HepG2 (cell line): ENCODE measurements at regions not wholly inside any gene's neighbourhood (a gene's known extent, or its start where the extent isn't known, plus 50 kb on each side); places are given as distances from the start of the nearest gene placed in this dataset.

Experiments
- ATAC-seq: fragments of 200-7000 bp; cut with Tn5 transposase; 3 replicates; pipeline ENCODE4 v1.9.1; 2020; ENCODE audit warnings: mild to moderate bottlenecking, moderate library complexity
- BruUV-seq: library from RNA; stranded (reverse); fragments of 400-500 nt; replicated peaks from 2 replicates; lab custom pipeline; 2021; lab: Mats Ljungman, UMichigan
- CTCF ChIA-PET: fragments of 300-600 bp; formaldehyde crosslinking; extraction: SDS; loops from one replicate; lab custom pipeline; 2021; ENCODE audit warnings: low total read pairs, inconsistent platforms, low intra/inter-chr PET ratio; lab: Yijun Ruan, JAX
- POLR2A ChIA-PET: fragments of 350-600 bp; sonication (Branson Sonifier 250); formaldehyde crosslinking; loops from one replicate; lab custom pipeline; 2020; ENCODE audit warnings: antibody characterized with exemption, inconsistent platforms; lab: Yijun Ruan, JAX
- DNase-seq: peaks from one replicate; pipeline ENCODE4 v3.0.0-alpha.2; 2015; ENCODE audit warnings: low spot score
- FAIRE-seq: peaks from 3 replicates; lab custom pipeline; 2011; peaks lifted over from hg19 to GRCh38; lab: Jason Lieb, UNC
- H2AFZ ChIP-seq: one replicate; pipeline ENCODE4 v1.6.1; 2011; ENCODE audit warnings: low read length, inconsistent platforms
- H3K27ac ChIP-seq: fragments of 300-600 bp; 3 replicates; pipeline ENCODE4 v1.8.0; 2011; ENCODE audit warnings: mixed run types, mild to moderate bottlenecking, mixed read lengths, low read length, inconsistent platforms; ENCODE audit not compliant: insufficient read depth; ENCODE audit errors: extremely low read length
- H3K27me3 ChIP-seq, 2 experiments: fragments of 200-600 bp in 1 of 2; 2 replicates in 1 of 2; 3 replicates in 1 of 2; pipeline versions ENCODE4 v1.6.0 to v1.8.0; 2011; ENCODE audit warnings: low read length in 2 of 2, mild to moderate bottlenecking in 2 of 2, moderate library complexity in 2 of 2, inconsistent platforms in 1 of 2; ENCODE audit not compliant: insufficient read depth in 2 of 2, control insufficient read depth in 1 of 2
- H3K36me3 ChIP-seq, 2 experiments: fragments of 200-600 bp in 1 of 2; replicated peaks in 1 of 2; 2 replicates in 1 of 2; 3 replicates in 1 of 2; pipeline versions ENCODE4 v1.5.1 to v1.8.0; 2011; ENCODE audit warnings: low read length in 2 of 2, inconsistent platforms in 1 of 2; ENCODE audit not compliant: insufficient read depth in 2 of 2, control insufficient read depth in 1 of 2
- H3K4me1 ChIP-seq: 2 replicates; pipeline ENCODE4 v1.5.1; 2012; ENCODE audit warnings: low read length, inconsistent platforms; ENCODE audit not compliant: insufficient read depth
- H3K4me2 ChIP-seq: 2 replicates; pipeline ENCODE4 v1.6.0; 2011; ENCODE audit warnings: low read depth, low read length, inconsistent platforms
- H3K4me3 ChIP-seq, 3 experiments: fragments of 200-600 bp in 1 of 3; sonication (generic), shearing (Covaris generic) in 1 of 3; replicated peaks in 1 of 3; 2 replicates each; pipeline ENCODE4 v1.5.1; 2011 to 2016; ENCODE audit warnings: low read length in 3 of 3, inconsistent platforms in 2 of 3, low read depth in 2 of 3, mild to moderate bottlenecking in 2 of 3, control low read depth in 1 of 3, mixed read lengths in 1 of 3; ENCODE audit not compliant: insufficient read depth in 1 of 3
- H3K79me2 ChIP-seq: one replicate; pipeline ENCODE4 v1.6.1; 2011; ENCODE audit warnings: low read length, inconsistent platforms; ENCODE audit not compliant: insufficient read depth
- H3K9ac ChIP-seq: 2 replicates; pipeline ENCODE4 v1.6.0; 2011; ENCODE audit warnings: mild to moderate bottlenecking, low read depth, low read length, inconsistent platforms; ENCODE audit not compliant: insufficient read depth
- H3K9me3 ChIP-seq: 2 replicates; pipeline ENCODE4 v1.5.1; 2012; ENCODE audit warnings: mild to moderate bottlenecking, low read length
- H4K20me1 ChIP-seq: 2 replicates; pipeline ENCODE4 v1.6.0; 2011; ENCODE audit warnings: inconsistent platforms, mild to moderate bottlenecking, low read length, moderate library complexity; ENCODE audit not compliant: insufficient read depth
- EP300 ChIP-seq, 3 experiments: sonication (generic) in 1 of 3; formaldehyde crosslinking in 1 of 3; IDR thresholded peaks; 2 replicates each; pipeline versions ENCODE4 v1.5.1 to v1.6.1; 2011 to 2020; ENCODE audit warnings: low read depth in 2 of 3, low read length in 2 of 3, borderline replicate concordance in 1 of 3, improper control_type of control experiment in 1 of 3, mild to moderate bottlenecking in 1 of 3, missing genetic modification reagents in 1 of 3, moderate library complexity in 1 of 3
- FOXA3 ChIP-seq: IDR thresholded peaks from 2 replicates; pipeline ENCODE4 v1.6.1; 2016; ENCODE audit warnings: missing genetic modification reagents, missing compliant biosample characterization
- HNF1A ChIP-seq, 2 experiments: sonication (generic) in 1 of 2; formaldehyde crosslinking in 1 of 2; IDR thresholded peaks; 2 replicates each; pipeline versions ENCODE4 v1.4.0 to v1.6.1; 2016 to 2020; ENCODE audit warnings: borderline replicate concordance in 1 of 2, low read depth in 1 of 2, mild to moderate bottlenecking in 1 of 2, missing genetic modification reagents in 1 of 2
- HNF4A ChIP-seq: sonication (generic); formaldehyde crosslinking; IDR thresholded peaks from 2 replicates; pipeline ENCODE4 v1.4.0; 2020; ENCODE audit warnings: missing genetic modification reagents
- MXD3 ChIP-seq: IDR thresholded peaks from 2 replicates; pipeline ENCODE4 v1.6.1; 2016; ENCODE audit warnings: mild to moderate bottlenecking, missing biosample characterization, missing genetic modification reagents
- REL ChIP-seq: sonication (generic); formaldehyde crosslinking; conservative IDR thresholded peaks from 2 replicates; pipeline ENCODE4 v1.8.0; 2022; ENCODE audit warnings: mild to moderate bottlenecking, missing genetic modification reagents, moderate library complexity
- SIX1 ChIP-seq: sonication (generic); formaldehyde crosslinking; IDR thresholded peaks from 2 replicates; pipeline ENCODE4 v1.4.0; 2020; ENCODE audit warnings: missing genetic modification reagents, borderline replicate concordance
- SNAPC5 ChIP-seq: sonication (generic); formaldehyde crosslinking; IDR thresholded peaks from 2 replicates; pipeline ENCODE4 v1.8.1; 2023; ENCODE audit warnings: mild to moderate bottlenecking, missing genetic modification reagents, borderline replicate concordance
- SP140L ChIP-seq: sonication (generic); formaldehyde crosslinking; IDR thresholded peaks from 2 replicates; pipeline ENCODE4 v1.4.0; 2020; ENCODE audit warnings: missing genetic modification reagents, borderline replicate concordance
- TCF7 ChIP-seq: sonication (generic); IDR thresholded peaks from 2 replicates; pipeline ENCODE4 v1.6.1; 2016; ENCODE audit warnings: antibody characterized with exemption, low read depth
- ZNF652 ChIP-seq: IDR thresholded peaks from 2 replicates; pipeline ENCODE4 v1.6.1; 2016; ENCODE audit warnings: low read depth, borderline replicate concordance
- WGBS: methylation state at CpG from one replicate; pipeline ENCODE4 v1.1.6; 2017; ENCODE audit warnings: low lambda C conversion rate; 5-methylcytosine and 5-hydroxymethylcytosine counted together
- in situ Hi-C: cut with HindIII; loops from 2 replicates; pipeline ENCODE4 v1.10.0; 2017; ENCODE audit warnings: low pct_unique_long_range_greater_than_20kb; ENCODE audit not compliant: extremely low pct_ligation_motif_present
- intact Hi-C: fragments of 100-400 bp; cut with micrococcal nuclease; formaldehyde crosslinking; loops from one replicate; pipeline ENCODE4 v1.10.0; 2022; ENCODE audit not compliant: unreplicated experiment

- Histone ChIP-seq H3K79me2 (no peaks in the 10 kb centered on the region), H3K9me3 (no peaks in the 10 kb centered on the region), H3K4me2 (peak overlapping the region; percentile 52), H3K4me1 (peaks cover 27% of the 10 kb centered on the region)
- BruUV-seq: no TSS peak
- in situ Hi-C loops: no loop called here
- TF ChIP-seq FOXA3 (CRISPR knock-in tag): peak; percentile 26; the same call in 1 of the 2 replicates
- peak in 1 of 2 experiments; percentile 10; a peak in 1 of 4 replicates for TF ChIP-seq EP300 (IDR thresholded peaks at IDR 0.05; ENCODE audit: low read depth in 2 of 2, low read length in 2 of 2)
- no peak for TF ChIP-seq EP300 (CRISPR knock-in tag; IDR thresholded peaks at IDR 0.05; ENCODE audit: borderline replicate concordance)
- TF ChIP-seq SNAPC5 (CRISPR knock-in tag): no peak
- no peak for TF ChIP-seq SIX1 (CRISPR knock-in tag)
- TF ChIP-seq MXD3 (CRISPR knock-in tag): no peak
- TF ChIP-seq ZNF652 (CRISPR knock-in tag): peak; percentile 81
- no peak for TF ChIP-seq REL (CRISPR knock-in tag)
- TF ChIP-seq TCF7: peak; percentile 45; the same call in 1 of the 2 replicates
- TF ChIP-seq HNF4A (CRISPR knock-in tag): 0 out of 2 replicates have a peak, but pooled peaks have one; percentile 15
- no peak for TF ChIP-seq SP140L (CRISPR knock-in tag)
- 0 out of 2 replicates have a peak, but pooled peaks have one; percentile 27 for TF ChIP-seq HNF1A (IDR thresholded peaks at IDR 0.05; ENCODE audit: low read depth)
- no peak for TF ChIP-seq HNF1A (CRISPR knock-in tag; IDR thresholded peaks at IDR 0.05; ENCODE audit: borderline replicate concordance)
- TF ChIP-seq, all 625 proteins: peak for 6
- 4% methylated on average over 2 of the region's 2 CpGs for WGBS
- intact Hi-C loops: no loop called here
- Histone ChIP-seq H3K27me3 (no peaks in the 10 kb centered on the region), H4K20me1 (no peaks in the 10 kb centered on the region), H3K9ac (no peak overlapping the region), H3K27ac (no peak overlapping the region), H2AFZ (no peak overlapping the region), H3K36me3 (no peaks in the 10 kb centered on the region), H3K4me3 (no peak overlapping the region; a peak in 1 of 6 replicates)
- ChIA-PET CTCF (no interaction called here), POLR2A (no interaction called here)
- FAIRE-seq: peak; percentile 21
- DNase-seq: peak; percentile 17
- peak; percentile 43; the same call in 2 of the 3 replicates for ATAC-seq
Measured at GRCh38 chr4:112900416-112900815, 149.0 kb upstream of the ANK2 start.
